GM12878 (cell line): ENCODE measurements at regions not wholly inside any gene's neighbourhood (a gene's known extent, or its start where the extent isn't known, plus 50 kb on each side); places are given as distances from the start of the nearest gene placed in this dataset.

Source experiments
- CBX3 ChIP-seq: fragments of 200-600 bp; sonication (generic); IDR thresholded peaks from 2 replicates; pipeline ENCODE4 v1.6.1; 2016; ENCODE audit warnings: low read depth, borderline replicate concordance
- CREB1 ChIP-seq: IDR thresholded peaks from 2 replicates; pipeline ENCODE4 v1.6.1; 2012; ENCODE audit warnings: low read depth, mild to moderate bottlenecking, inconsistent platforms
- CTCF ChIP-seq, 3 experiments: IDR thresholded peaks in 2 of 3; conservative IDR thresholded peaks in 1 of 3; 2 replicates each; pipeline ENCODE4 v1.5.1; 2011; ENCODE audit warnings: low read depth in 3 of 3, low read length in 3 of 3, mild to moderate bottlenecking in 3 of 3, control low read depth in 2 of 3, moderate library complexity in 2 of 3, inconsistent platforms in 1 of 3, mixed read lengths in 1 of 3; ENCODE audit not compliant: control insufficient read depth in 2 of 3, insufficient read depth in 1 of 3; ENCODE audit errors: extremely low read depth in 1 of 3
- EZH2 ChIP-seq: IDR thresholded peaks from 2 replicates; pipeline ENCODE4 v1.6.1; 2012; ENCODE audit warnings: low read depth, mild to moderate bottlenecking, control low read depth, inconsistent platforms, low read length, borderline replicate concordance; ENCODE audit not compliant: control insufficient read depth
- HSF1 ChIP-seq: fragments of 150-350 bp; IDR thresholded peaks from 2 replicates; pipeline ENCODE4 v1.6.1; 2014; ENCODE audit warnings: mild to moderate bottlenecking, low read depth, low read length
- TF ChIP-seq, protein P1 (sequence below): fragments of 450-650 bp; IDR thresholded peaks from 2 replicates; pipeline ENCODE4 v1.6.1; 2017; ENCODE audit warnings: mild to moderate bottlenecking, moderate library complexity

GRCh38 chr13:22031702-22032286 lies 360.9 kb downstream of the FGF9 start (continued):
- TF ChIP-seq CTCF (IDR thresholded peaks at IDR 0.05 in 2 of 3, conservative IDR thresholded peaks at IDR 0.05 in 1 of 3; ENCODE audit: control insufficient read depth in 2 of 3, extremely low read depth in 1 of 3, insufficient read depth in 1 of 3, low read depth in 3 of 3, low read length in 3 of 3): no peak
- TF ChIP-seq HSF1: no peak
- TF ChIP-seq CBX3: no peak
- TF ChIP-seq CREB1: no peak
- no peak for TF ChIP-seq EZH2
- TF ChIP-seq, protein P1, sequence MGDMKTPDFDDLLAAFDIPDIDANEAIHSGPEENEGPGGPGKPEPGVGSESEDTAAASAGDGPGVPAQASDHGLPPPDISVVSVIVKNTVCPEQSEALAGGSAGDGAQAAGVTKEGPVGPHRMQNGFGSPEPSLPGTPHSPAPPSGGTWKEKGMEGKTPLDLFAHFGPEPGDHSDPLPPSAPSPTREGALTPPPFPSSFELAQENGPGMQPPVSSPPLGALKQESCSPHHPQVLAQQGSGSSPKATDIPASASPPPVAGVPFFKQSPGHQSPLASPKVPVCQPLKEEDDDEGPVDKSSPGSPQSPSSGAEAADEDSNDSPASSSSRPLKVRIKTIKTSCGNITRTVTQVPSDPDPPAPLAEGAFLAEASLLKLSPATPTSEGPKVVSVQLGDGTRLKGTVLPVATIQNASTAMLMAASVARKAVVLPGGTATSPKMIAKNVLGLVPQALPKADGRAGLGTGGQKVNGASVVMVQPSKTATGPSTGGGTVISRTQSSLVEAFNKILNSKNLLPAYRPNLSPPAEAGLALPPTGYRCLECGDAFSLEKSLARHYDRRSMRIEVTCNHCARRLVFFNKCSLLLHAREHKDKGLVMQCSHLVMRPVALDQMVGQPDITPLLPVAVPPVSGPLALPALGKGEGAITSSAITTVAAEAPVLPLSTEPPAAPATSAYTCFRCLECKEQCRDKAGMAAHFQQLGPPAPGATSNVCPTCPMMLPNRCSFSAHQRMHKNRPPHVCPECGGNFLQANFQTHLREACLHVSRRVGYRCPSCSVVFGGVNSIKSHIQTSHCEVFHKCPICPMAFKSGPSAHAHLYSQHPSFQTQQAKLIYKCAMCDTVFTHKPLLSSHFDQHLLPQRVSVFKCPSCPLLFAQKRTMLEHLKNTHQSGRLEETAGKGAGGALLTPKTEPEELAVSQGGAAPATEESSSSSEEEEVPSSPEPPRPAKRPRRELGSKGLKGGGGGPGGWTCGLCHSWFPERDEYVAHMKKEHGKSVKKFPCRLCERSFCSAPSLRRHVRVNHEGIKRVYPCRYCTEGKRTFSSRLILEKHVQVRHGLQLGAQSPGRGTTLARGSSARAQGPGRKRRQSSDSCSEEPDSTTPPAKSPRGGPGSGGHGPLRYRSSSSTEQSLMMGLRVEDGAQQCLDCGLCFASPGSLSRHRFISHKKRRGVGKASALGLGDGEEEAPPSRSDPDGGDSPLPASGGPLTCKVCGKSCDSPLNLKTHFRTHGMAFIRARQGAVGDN: no peak
